Lung microvascular endothelial cell (primary cell): ENCODE measurements at regions not wholly inside any gene's neighbourhood (a gene's known extent, or its start where the extent isn't known, plus 50 kb on each side); places are given as distances from the start of the nearest gene placed in this dataset.
"Not testable (repeated sequence)": the region's sequence is repeated elsewhere in the genome, so short reads cannot be mapped to it uniquely, and the experiment has no call there.

Experiments
- DNase-seq, 2 donors: peaks; one replicate each; pipeline versions ENCODE4 v3.0.0 to v3.0.0-alpha.2; 2010; ENCODE audit warnings: low read depth in 2 of 2

GRCh38 chr14:27739657-27740156 lies 1026.9 kb upstream of the FOXG1 start:
- DNase-seq, result no peak

- no peak for DNase-seq
Observed at GRCh38 chr14:27750114-27750513, 1016.5 kb upstream of the FOXG1 start.

GRCh38 chr14:27757642-27758041 lies 1008.9 kb upstream of the FOXG1 start:
- DNase-seq, result not testable (repeated sequence)

- not testable (repeated sequence) for DNase-seq
Observed at GRCh38 chr14:27760367-27760766, 1006.2 kb upstream of the FOXG1 start.

GRCh38 chr14:27799066-27800028 lies 967.2 kb upstream of the FOXG1 start:
- DNase-seq, result not testable (repeated sequence)

GRCh38 chr14:27817746-27818430 lies 948.7 kb upstream of the FOXG1 start:
- not testable (repeated sequence) for DNase-seq

- not testable (repeated sequence) for DNase-seq
Observed at GRCh38 chr14:27826149-27826548, 940.4 kb upstream of the FOXG1 start.

GRCh38 chr14:27831978-27832377 lies 934.6 kb upstream of the FOXG1 start:
- not testable (repeated sequence) for DNase-seq

GRCh38 chr14:27833001-27833400 lies 933.6 kb upstream of the FOXG1 start:
- not testable (repeated sequence) for DNase-seq

GRCh38 chr14:27836386-27836785 lies 930.2 kb upstream of the FOXG1 start:
- no peak for DNase-seq

- no peak for DNase-seq
Observed at GRCh38 chr14:27845241-27845850, 921.2 kb upstream of the FOXG1 start.

GRCh38 chr14:27845902-27846301 lies 920.7 kb upstream of the FOXG1 start:
- DNase-seq, result no peak

- DNase-seq, result not testable (repeated sequence)
Observed at GRCh38 chr14:27847480-27847879, 919.1 kb upstream of the FOXG1 start.

GRCh38 chr14:27849193-27849592 lies 917.4 kb upstream of the FOXG1 start:
- DNase-seq, result not testable (repeated sequence)

GRCh38 chr14:27862684-27863083 lies 903.9 kb upstream of the FOXG1 start:
- no peak for DNase-seq

- DNase-seq, result no peak
Observed at GRCh38 chr14:27863166-27863565, 903.4 kb upstream of the FOXG1 start.

GRCh38 chr14:27881063-27881462 lies 885.5 kb upstream of the FOXG1 start:
- DNase-seq, result no peak

GRCh38 chr14:27881646-27882045 lies 884.9 kb upstream of the FOXG1 start:
- DNase-seq, result no peak

GRCh38 chr14:27886256-27886655 lies 880.3 kb upstream of the FOXG1 start:
- DNase-seq, result no peak

GRCh38 chr14:27890259-27890658 lies 876.3 kb upstream of the FOXG1 start:
- no peak for DNase-seq

- not testable (repeated sequence) for DNase-seq
Observed at GRCh38 chr14:27908484-27908883, 858.1 kb upstream of the FOXG1 start.

- DNase-seq, result no peak
Observed at GRCh38 chr14:27916326-27916725, 850.3 kb upstream of the FOXG1 start.
